HEK293T (cell line): ENCODE measurements at regions not wholly inside any gene's neighbourhood (a gene's known extent, or its start where the extent isn't known, plus 50 kb on each side); places are given as distances from the start of the nearest gene placed in this dataset.
A peak's percentile ranks its signal among the peaks of the same experiment; 100 is the strongest.

Experiments used
- CTCF ChIA-PET: fragments of 350-600 bp; formaldehyde crosslinking; extraction: SDS; loops from one replicate; lab custom pipeline; 2021; ENCODE audit warnings: antibody characterized with exemption, inconsistent platforms; lab: Yijun Ruan, JAX
- POLR2A ChIA-PET: fragments of 350-600 bp; formaldehyde crosslinking; extraction: SDS; loops from one replicate; lab custom pipeline; 2020; ENCODE audit warnings: antibody characterized with exemption, inconsistent platforms; lab: Yijun Ruan, JAX
- DNase-seq: peaks from one replicate; pipeline ENCODE4 v3.0.0; 2012; ENCODE audit warnings: mixed read lengths; ENCODE audit errors: extremely low spot score
- ARNT ChIP-seq: fragments of 450-650 bp; IDR thresholded peaks from 2 replicates; pipeline ENCODE4 v1.6.1; 2017; ENCODE audit warnings: mild to moderate bottlenecking
- BHLHE40 ChIP-seq: fragments of 450-650 bp; IDR thresholded peaks from 2 replicates; pipeline ENCODE4 v1.6.1; 2016; ENCODE audit warnings: mild to moderate bottlenecking, moderate library complexity, borderline replicate concordance
- CTBP1 ChIP-seq: fragments of 450-650 bp; IDR thresholded peaks from 2 replicates; pipeline ENCODE4 v1.6.1; 2016; ENCODE audit warnings: borderline replicate concordance
- ELF4 ChIP-seq: fragments of 450-650 bp; IDR thresholded peaks from 2 replicates; pipeline ENCODE4 v1.6.1; 2017; ENCODE audit warnings: antibody characterized with exemption
- FOXA1 ChIP-seq: fragments of 450-650 bp; IDR thresholded peaks from 2 replicates; pipeline ENCODE4 v1.6.1; 2016; ENCODE audit warnings: mild to moderate bottlenecking
- FOXK2 ChIP-seq: fragments of 450-650 bp; IDR thresholded peaks from 2 replicates; pipeline ENCODE4 v1.6.1; 2016; ENCODE audit warnings: mild to moderate bottlenecking
- FOXM1 ChIP-seq: fragments of 450-650 bp; IDR thresholded peaks from 2 replicates; pipeline ENCODE4 v1.6.1; 2017; ENCODE audit warnings: mild to moderate bottlenecking, borderline replicate concordance
- HDGF ChIP-seq: fragments of 450-650 bp; IDR thresholded peaks from 2 replicates; pipeline ENCODE4 v1.6.1; 2017; ENCODE audit warnings: antibody characterized with exemption, borderline replicate concordance
- L3MBTL2 ChIP-seq: fragments of 450-650 bp; conservative IDR thresholded peaks from 2 replicates; pipeline ENCODE4 v1.6.1; 2016; ENCODE audit warnings: mild to moderate bottlenecking
- LEF1 ChIP-seq: fragments of 450-650 bp; IDR thresholded peaks from 2 replicates; pipeline ENCODE4 v1.6.1; 2017; ENCODE audit warnings: mild to moderate bottlenecking, borderline replicate concordance
- NFRKB ChIP-seq: fragments of 450-650 bp; IDR thresholded peaks from 2 replicates; pipeline ENCODE4 v1.6.1; 2016; ENCODE audit warnings: mild to moderate bottlenecking, moderate library complexity
- PKNOX1 ChIP-seq: fragments of 450-650 bp; IDR thresholded peaks from 2 replicates; pipeline ENCODE4 v1.6.1; 2016
- SP1 ChIP-seq: fragments of 450-650 bp; IDR thresholded peaks from 2 replicates; pipeline ENCODE4 v1.6.1; 2017
- SUZ12 ChIP-seq: fragments of 450-650 bp; IDR thresholded peaks from 2 replicates; pipeline ENCODE4 v1.6.1; 2016; ENCODE audit warnings: mild to moderate bottlenecking
- TARDBP ChIP-seq: fragments of 450-650 bp; IDR thresholded peaks from 2 replicates; pipeline ENCODE4 v1.6.1; 2016
- ZNF384 ChIP-seq: fragments of 450-650 bp; IDR thresholded peaks from 2 replicates; pipeline ENCODE4 v1.6.1; 2016

- ChIA-PET CTCF (no interaction called here), POLR2A (no interaction called here)
- no peak for DNase-seq
- no peak for TF ChIP-seq ZNF384
- TF ChIP-seq LEF1 = no peak
- TF ChIP-seq L3MBTL2 = no peak
- no peak for TF ChIP-seq ELF4
- TF ChIP-seq SUZ12 = no peak
- TF ChIP-seq FOXK2 = no peak
- TF ChIP-seq FOXM1 = no peak
- TF ChIP-seq NFRKB = no peak
- TF ChIP-seq TARDBP = no peak
- TF ChIP-seq ARNT = no peak
- TF ChIP-seq SP1 = no peak
- TF ChIP-seq FOXA1 = no peak
These were observed 207.3 kb upstream of the APCDD1 start for GRCh38 chr18:10247021-10247741.

DNA sequence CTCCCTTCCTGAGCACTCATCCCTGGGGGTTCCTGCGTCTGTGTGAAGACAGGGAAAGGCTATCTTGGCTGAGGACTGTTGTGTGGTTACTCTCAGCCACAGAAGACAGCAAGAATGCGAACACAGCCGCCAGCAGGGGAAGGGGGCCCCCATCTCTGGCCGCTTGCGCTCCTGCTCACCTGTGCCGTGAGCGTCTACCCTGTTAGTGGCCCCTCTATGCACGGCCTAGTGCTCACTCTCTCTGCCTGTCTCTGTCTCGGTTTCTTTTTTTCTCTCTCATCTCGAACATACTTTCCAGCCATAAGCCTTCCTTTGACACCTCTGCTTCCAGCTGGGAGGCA lies 206.7 kb upstream of the APCDD1 start:
- POLR2A ChIA-PET = no interaction called here
- no peak for DNase-seq
- TF ChIP-seq TARDBP = no peak
- no peak for TF ChIP-seq PKNOX1
- TF ChIP-seq SP1 = no peak
- no peak for TF ChIP-seq FOXM1
- TF ChIP-seq HDGF = no peak
- TF ChIP-seq SUZ12 = no peak
- no peak for TF ChIP-seq CTBP1
- no peak for TF ChIP-seq FOXK2
- TF ChIP-seq FOXA1 = no peak
- CTCF ChIA-PET = no interaction called here

GRCh38 chr18:10248738-10249137 lies 205.7 kb upstream of the APCDD1 start:
- no peak for DNase-seq
- ChIA-PET CTCF (no interaction called here), POLR2A (no interaction called here)
- no peak for TF ChIP-seq TARDBP
- TF ChIP-seq FOXM1 = no peak
- no peak for TF ChIP-seq ARNT
- TF ChIP-seq PKNOX1 = no peak
- no peak for TF ChIP-seq ELF4
- TF ChIP-seq SUZ12 = no peak
- no peak for TF ChIP-seq HDGF
- TF ChIP-seq ZNF384 = no peak
- TF ChIP-seq SP1 = no peak
- no peak for TF ChIP-seq BHLHE40
- no peak for TF ChIP-seq CTBP1
- TF ChIP-seq FOXK2 = no peak
- no peak for TF ChIP-seq NFRKB
- no peak for TF ChIP-seq LEF1
- no peak for TF ChIP-seq FOXA1
- no peak for TF ChIP-seq L3MBTL2

- TF ChIP-seq SUZ12 (no peak), FOXM1 (no peak), CTBP1 (no peak), SP1 (no peak), PKNOX1 (no peak), ZNF384 (no peak), BHLHE40 (no peak), NFRKB (no peak), LEF1 (no peak), FOXK2 (no peak), ARNT (no peak), ELF4 (no peak), L3MBTL2 (no peak), FOXA1 (no peak), HDGF (no peak), TARDBP (no peak)
- peak; percentile 15 for DNase-seq
- ChIA-PET CTCF (no interaction called here), POLR2A (no interaction called here)
These were observed 205.2 kb upstream of the APCDD1 start for GRCh38 chr18:10249270-10249669.

- TF ChIP-seq NFRKB (no peak), ARNT (no peak), SP1 (no peak), BHLHE40 (no peak), FOXM1 (no peak), L3MBTL2 (no peak), HDGF (no peak), ZNF384 (no peak), LEF1 (no peak), CTBP1 (no peak), FOXA1 (no peak), FOXK2 (no peak)
- ChIA-PET CTCF (no interaction called here), POLR2A (no interaction called here)
- no peak for DNase-seq
These were observed 204.6 kb upstream of the APCDD1 start for GRCh38 chr18:10249801-10250200.

DNA sequence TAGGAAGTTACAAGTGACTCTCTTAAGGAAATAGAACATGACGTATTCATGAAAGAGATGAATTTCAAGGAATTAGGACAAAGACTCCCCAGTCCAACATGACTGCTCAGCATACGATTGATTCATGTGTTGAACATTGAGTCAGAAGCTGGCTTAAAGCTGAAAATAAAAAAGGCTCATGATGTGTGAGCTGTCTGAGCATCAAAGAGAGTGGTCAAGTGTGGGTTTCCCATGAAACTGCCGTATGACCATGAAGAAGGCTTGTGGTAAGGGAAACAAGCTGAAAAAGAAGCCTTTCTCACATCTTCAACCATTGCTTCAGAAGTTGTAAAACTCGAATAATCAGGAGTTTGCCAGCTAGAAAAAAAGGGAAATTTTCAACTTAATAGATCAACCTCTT lies 201.9 kb upstream of the APCDD1 start:
- CTCF ChIA-PET = no interaction called here
- POLR2A ChIA-PET = no interaction called here
- DNase-seq = no peak
- TF ChIP-seq TARDBP = no peak
- TF ChIP-seq L3MBTL2 = no peak
- TF ChIP-seq BHLHE40 = no peak
- TF ChIP-seq FOXA1 = no peak
